ENCODE measurements at regions not wholly inside any gene's neighbourhood (a gene's known extent, or its start where the extent isn't known, plus 50 kb on each side); places are given as distances from the start of the nearest gene placed in this dataset.

DNA sequence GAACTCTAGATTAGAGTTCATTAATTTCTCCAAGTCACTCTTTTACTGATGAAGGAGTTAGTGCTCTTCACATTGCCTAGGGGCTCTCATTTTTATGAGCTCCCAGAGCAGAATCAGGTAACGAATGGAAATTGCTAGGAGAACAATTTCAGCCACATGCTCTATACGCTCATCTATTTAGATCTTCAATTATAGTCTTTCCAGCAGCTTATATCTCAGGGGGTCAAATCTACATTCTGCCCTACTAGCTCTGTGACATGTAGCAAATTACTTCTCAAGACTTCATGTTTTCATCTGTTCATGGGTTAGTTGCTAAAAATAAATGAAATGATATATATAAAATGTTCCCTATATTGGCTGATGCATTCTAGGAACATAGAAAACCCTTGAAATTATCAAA, 183.6 kb downstream of the PLPP3 start:
- Histone ChIP-seq H3K4me3 (ENCODE audit: low read length) (no peak overlapping the region), H3K27me3 (ENCODE audit: control insufficient read depth, insufficient read depth, low read length) (no peaks in the 10 kb centered on the region), H3K27ac (ENCODE audit: low read length) (no peak overlapping the region), H3K36me3 (ENCODE audit: control insufficient read depth, insufficient read depth, low read length) (no peaks in the 10 kb centered on the region), H3K4me1 (ENCODE audit: control insufficient read depth, insufficient read depth, low read length) (no peaks in the 10 kb centered on the region; the same call in 1 of the 2 replicates), H3K9me3 (ENCODE audit: control insufficient read depth, insufficient read depth, low read length) (no peaks in the 10 kb centered on the region)
- no CpG with 5 or more reads among the region's 2 CpGs for WGBS (ENCODE audit: insufficient coverage, insufficient read length)
- no peak for DNase-seq (ENCODE audit: low read depth, low spot score)

DNA sequence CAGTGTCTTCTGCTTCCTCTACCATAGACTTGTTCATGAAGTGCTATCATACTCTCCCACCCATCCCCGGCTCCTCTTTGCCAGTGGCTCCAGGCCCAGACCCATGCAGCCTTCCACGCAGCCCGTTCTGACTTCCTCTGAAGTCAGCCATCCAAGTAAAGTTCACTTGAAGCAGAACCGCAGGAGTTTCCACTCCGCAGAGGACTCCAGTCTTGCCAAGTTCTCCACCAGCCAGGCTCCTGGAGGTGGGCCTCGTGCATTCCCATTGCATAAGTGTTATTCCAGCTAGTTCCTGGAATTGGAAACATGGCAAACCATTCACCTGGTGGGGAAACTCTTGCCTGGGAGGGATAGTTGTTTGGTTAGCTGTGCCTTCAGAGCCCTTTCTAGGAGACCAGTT, 185.1 kb downstream of the PLPP3 start:
- WGBS (ENCODE audit: insufficient coverage, insufficient read length) = no CpG with 5 or more reads among the region's 6 CpGs
- H3K27ac ChIP-seq (ENCODE audit: low read length) = no peak overlapping the region
- H3K4me1 ChIP-seq (ENCODE audit: control insufficient read depth, insufficient read depth, low read length) = peaks cover 1% of the 10 kb centered on the region; the same call in 1 of the 2 replicates
- H3K27me3 ChIP-seq (ENCODE audit: control insufficient read depth, insufficient read depth, low read length) = no peaks in the 10 kb centered on the region
- no peak overlapping the region for H3K4me3 ChIP-seq (ENCODE audit: low read length)
- no peaks in the 10 kb centered on the region for H3K9me3 ChIP-seq (ENCODE audit: control insufficient read depth, insufficient read depth, low read length)
- H3K36me3 ChIP-seq (ENCODE audit: control insufficient read depth, insufficient read depth, low read length) = no peaks in the 10 kb centered on the region
- DNase-seq (ENCODE audit: low read depth, low spot score) = no peak

DNA sequence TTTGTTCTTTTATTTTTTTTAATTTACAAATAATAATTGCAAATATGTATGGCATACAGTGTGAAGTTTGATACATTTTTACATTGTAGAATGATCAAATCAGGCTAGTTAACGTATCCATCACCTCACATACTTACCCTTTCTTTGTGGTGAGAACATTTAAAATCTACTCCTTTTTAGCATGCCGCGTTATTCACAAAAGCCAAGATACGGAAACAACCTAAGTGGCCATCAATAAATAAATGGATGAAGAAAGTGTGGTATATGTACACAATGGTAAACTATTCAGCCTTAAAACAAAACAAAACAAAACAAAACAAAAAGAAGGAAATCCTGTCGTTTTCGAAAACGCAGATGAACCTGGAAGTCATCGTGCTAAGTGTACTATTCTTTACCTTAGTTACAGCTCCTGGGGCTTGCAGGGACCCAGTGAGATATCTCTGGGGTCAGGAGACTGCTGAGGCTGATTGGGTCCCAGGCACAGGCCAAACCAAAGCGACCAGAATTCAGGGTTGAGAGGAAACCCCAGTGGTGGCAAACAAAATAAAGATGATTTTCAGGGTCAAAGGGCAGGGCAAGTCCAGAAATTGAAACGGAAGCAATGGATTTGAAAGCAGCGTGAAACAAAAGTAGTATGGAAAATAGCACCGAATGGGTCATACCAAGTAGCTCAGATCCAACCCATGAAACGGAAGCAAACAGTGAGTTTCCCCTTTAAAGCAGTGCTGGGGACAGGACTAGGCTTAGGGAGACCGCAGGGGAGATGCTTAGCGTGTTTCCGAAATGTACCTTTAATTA, 188.2 kb downstream of the PLPP3 start:
- DNase-seq (ENCODE audit: low read depth, low spot score) = no peak
- no peak overlapping the region for H3K27ac ChIP-seq (ENCODE audit: low read length)

DNA sequence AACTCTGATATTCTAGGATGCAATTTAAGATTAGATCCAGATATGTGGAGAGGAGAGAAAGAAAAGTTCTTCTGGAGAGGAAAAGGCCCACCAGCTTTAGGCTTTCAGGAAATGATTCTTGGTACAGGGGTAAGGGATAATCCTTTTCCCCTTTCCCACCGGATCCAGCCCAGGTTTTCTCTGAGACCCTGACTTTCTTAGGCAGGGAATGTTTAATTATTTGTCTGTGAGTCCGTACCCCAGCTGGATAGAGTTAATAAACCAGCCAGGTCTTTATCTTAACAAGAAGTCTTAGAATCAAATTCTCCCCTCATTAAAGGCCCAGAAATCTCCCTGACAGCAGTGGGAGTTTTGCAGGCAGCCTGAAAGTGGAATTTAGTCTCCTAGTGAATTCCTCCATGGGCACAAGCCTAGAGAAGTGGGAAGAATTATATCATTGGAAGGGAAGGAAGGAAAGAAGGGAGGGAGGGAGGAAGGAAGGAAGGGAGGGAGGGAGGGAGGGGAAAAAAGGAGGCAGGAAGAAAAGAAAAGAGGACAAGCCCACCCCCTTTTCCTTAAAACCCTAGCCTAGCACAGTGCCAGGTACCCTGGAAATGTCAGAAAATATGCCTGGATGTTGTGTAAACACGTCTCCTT, 189.0 kb downstream of the PLPP3 start:
- no peak for DNase-seq (ENCODE audit: low read depth, low spot score)
- Histone ChIP-seq H3K27me3 (ENCODE audit: control insufficient read depth, insufficient read depth, low read length) (no peaks in the 10 kb centered on the region), H3K27ac (ENCODE audit: low read length) (no peak overlapping the region), H3K9me3 (ENCODE audit: control insufficient read depth, insufficient read depth, low read length) (no peaks in the 10 kb centered on the region), H3K36me3 (ENCODE audit: control insufficient read depth, insufficient read depth, low read length) (no peaks in the 10 kb centered on the region), H3K4me1 (ENCODE audit: control insufficient read depth, insufficient read depth, low read length) (peaks cover 1% of the 10 kb centered on the region; the same call in 1 of the 2 replicates), H3K4me3 (ENCODE audit: low read length) (no peak overlapping the region)
- no CpG with 5 or more reads among the region's 3 CpGs for WGBS (ENCODE audit: insufficient coverage, insufficient read length)

More for the DNA sequence above, 188.2 kb downstream of the PLPP3 start:
- no peaks in the 10 kb centered on the region for H3K9me3 ChIP-seq (ENCODE audit: control insufficient read depth, insufficient read depth, low read length)
- no CpG with 5 or more reads among the region's 16 CpGs for WGBS (ENCODE audit: insufficient coverage, insufficient read length)
- H3K4me3 ChIP-seq (ENCODE audit: low read length) = no peak overlapping the region
- no peaks in the 10 kb centered on the region for H3K36me3 ChIP-seq (ENCODE audit: control insufficient read depth, insufficient read depth, low read length)
- H3K4me1 ChIP-seq (ENCODE audit: control insufficient read depth, insufficient read depth, low read length) = peaks cover 1% of the 10 kb centered on the region; the same call in 1 of the 2 replicates
- no peaks in the 10 kb centered on the region for H3K27me3 ChIP-seq (ENCODE audit: control insufficient read depth, insufficient read depth, low read length)

DNA sequence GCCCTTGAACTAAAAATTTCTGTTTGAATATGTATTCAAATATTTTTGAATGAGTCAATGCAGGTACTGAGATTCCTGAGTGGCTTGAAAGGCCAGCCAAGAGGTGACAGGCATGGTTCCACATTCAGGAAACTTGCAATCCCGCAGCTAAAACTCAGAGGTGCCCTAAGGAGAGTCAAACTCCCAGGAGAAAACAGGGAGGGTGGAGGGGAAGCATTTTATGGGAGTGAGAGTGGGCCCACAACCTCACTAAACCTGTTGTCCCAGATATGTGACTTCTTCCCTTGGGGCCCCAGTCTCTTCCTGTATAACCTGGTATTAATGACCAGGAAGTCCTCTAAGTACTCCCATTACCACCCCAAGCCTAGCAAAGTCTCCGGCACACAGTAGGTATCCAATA, 189.6 kb downstream of the PLPP3 start:
- no peak for DNase-seq (ENCODE audit: low read depth, low spot score)
- H3K36me3 ChIP-seq (ENCODE audit: control insufficient read depth, insufficient read depth, low read length) = no peaks in the 10 kb centered on the region
- H3K27ac ChIP-seq (ENCODE audit: low read length) = no peak overlapping the region
- H3K4me1 ChIP-seq (ENCODE audit: control insufficient read depth, insufficient read depth, low read length) = peaks cover 1% of the 10 kb centered on the region; the same call in 1 of the 2 replicates
- no peaks in the 10 kb centered on the region for H3K27me3 ChIP-seq (ENCODE audit: control insufficient read depth, insufficient read depth, low read length)
- H3K4me3 ChIP-seq (ENCODE audit: low read length) = no peak overlapping the region
- H3K9me3 ChIP-seq (ENCODE audit: control insufficient read depth, insufficient read depth, low read length) = no peaks in the 10 kb centered on the region
- no CpG with 5 or more reads among the region's 2 CpGs for WGBS (ENCODE audit: insufficient coverage, insufficient read length)

DNA sequence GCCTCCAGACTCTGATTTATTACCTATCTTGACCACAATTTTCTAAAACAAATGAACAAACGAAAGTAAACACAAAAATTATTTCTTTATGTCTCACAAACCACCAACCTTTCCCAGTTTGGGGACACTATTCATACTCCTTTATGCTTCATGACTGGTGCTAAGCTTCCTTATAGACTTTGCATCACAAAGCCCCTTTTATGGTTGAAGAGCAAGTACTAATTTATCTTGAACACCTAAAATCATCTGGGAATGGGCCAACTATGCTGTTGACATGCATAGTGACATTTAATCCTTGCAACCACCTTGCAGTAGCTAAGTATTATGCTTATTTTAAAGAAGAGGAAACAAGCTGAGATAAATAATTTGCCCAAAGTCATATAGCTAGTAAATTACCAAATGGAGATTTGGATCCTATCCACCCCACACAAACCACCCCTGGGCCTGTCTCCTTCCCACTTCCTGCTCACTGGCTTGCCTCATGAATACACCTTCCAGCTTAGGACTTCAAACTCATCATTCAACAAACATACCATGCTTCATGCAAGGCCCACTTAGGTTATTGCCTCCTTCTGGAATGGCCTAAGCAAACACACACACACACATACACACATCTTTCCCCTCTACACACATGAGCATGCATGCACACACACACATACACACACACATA, 192.2 kb downstream of the PLPP3 start:
- Histone ChIP-seq H3K9me3 (ENCODE audit: control insufficient read depth, insufficient read depth, low read length) (no peaks in the 10 kb centered on the region), H3K27me3 (ENCODE audit: control insufficient read depth, insufficient read depth, low read length) (no peaks in the 10 kb centered on the region), H3K36me3 (ENCODE audit: control insufficient read depth, insufficient read depth, low read length) (no peaks in the 10 kb centered on the region), H3K4me1 (ENCODE audit: control insufficient read depth, insufficient read depth, low read length) (peaks cover 1% of the 10 kb centered on the region; the same call in 1 of the 2 replicates), H3K27ac (ENCODE audit: low read length) (no peak overlapping the region), H3K4me3 (ENCODE audit: low read length) (no peak overlapping the region)
- DNase-seq (ENCODE audit: low read depth, low spot score) = no peak
- no CpG with 5 or more reads among the region's 1 CpG for WGBS (ENCODE audit: insufficient coverage, insufficient read length)

DNA sequence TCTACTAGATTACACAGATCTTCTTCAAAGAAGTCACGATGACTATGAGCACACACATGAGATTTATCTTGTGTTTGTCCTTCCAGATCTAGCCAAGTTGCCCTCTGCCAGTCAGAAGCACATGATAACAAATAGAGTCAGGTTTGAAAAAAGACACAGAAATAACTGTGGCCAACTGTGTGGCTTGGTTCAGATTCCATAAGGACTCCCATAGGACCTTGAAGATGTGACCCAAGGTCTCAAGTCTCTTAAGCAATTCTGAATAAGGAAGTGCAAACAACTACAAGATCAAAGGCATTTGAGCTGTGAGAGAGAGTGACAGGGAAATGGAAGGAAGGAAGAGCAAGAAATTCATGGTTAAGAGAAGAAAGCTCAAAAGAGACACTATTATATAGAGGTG, 194.0 kb downstream of the PLPP3 start:
- no peak for DNase-seq (ENCODE audit: low read depth, low spot score)
- Histone ChIP-seq H3K4me1 (ENCODE audit: control insufficient read depth, insufficient read depth, low read length) (no peaks in the 10 kb centered on the region), H3K9me3 (ENCODE audit: control insufficient read depth, insufficient read depth, low read length) (no peaks in the 10 kb centered on the region), H3K4me3 (ENCODE audit: low read length) (no peak overlapping the region), H3K27me3 (ENCODE audit: control insufficient read depth, insufficient read depth, low read length) (no peaks in the 10 kb centered on the region), H3K27ac (ENCODE audit: low read length) (no peak overlapping the region), H3K36me3 (ENCODE audit: control insufficient read depth, insufficient read depth, low read length) (no peaks in the 10 kb centered on the region)
- WGBS (ENCODE audit: insufficient coverage, insufficient read length) = no CpG with 5 or more reads among the region's 1 CpG

DNA sequence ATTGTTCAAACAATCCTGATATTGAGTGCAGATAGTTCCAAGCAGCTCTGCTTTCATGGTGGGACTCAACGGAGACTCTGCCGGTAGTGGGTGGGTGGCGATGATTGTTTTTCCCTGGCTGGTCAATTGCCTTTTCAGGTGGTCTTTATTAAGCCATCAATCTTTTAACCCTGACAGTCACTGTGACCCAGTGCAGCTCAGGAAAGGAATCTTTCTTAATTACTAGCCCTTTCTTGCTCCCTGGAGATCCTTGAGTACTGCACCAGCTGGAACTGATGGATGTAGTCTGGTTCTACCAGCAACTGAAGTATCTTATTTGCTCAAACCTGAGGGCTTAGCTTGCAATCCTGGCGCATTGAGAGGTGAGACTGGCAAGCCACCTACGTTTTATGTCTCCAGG, 196.4 kb downstream of the PLPP3 start:
- no peak overlapping the region for H3K27ac ChIP-seq (ENCODE audit: low read length)
- no peak for DNase-seq (ENCODE audit: low read depth, low spot score)
- no peaks in the 10 kb centered on the region for H3K4me1 ChIP-seq (ENCODE audit: control insufficient read depth, insufficient read depth, low read length)
- no peaks in the 10 kb centered on the region for H3K36me3 ChIP-seq (ENCODE audit: control insufficient read depth, insufficient read depth, low read length)
- H3K27me3 ChIP-seq (ENCODE audit: control insufficient read depth, insufficient read depth, low read length) = no peaks in the 10 kb centered on the region
- no CpG with 5 or more reads among the region's 5 CpGs for WGBS (ENCODE audit: insufficient coverage, insufficient read length)
- H3K4me3 ChIP-seq (ENCODE audit: low read length) = no peak overlapping the region
- H3K9me3 ChIP-seq (ENCODE audit: control insufficient read depth, insufficient read depth, low read length) = no peaks in the 10 kb centered on the region

DNA sequence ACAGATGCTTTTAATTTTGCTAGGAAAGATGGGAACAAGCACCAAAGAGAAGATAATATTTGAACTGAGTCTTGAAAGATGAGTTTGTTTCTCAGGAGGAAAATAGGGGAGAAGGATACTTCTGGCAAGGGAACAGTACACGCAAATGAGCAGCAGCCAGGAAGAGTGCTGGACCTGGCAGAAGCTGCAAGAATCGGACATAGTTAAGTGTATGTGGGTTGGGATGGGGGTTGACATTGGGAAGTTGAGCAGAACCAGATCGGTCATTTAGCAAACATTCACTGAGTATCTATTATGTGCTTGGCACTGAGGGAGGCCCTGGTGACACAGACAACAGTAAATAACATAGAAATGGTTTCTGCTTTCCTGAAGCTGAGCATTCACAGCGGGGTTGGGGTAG, 198.8 kb downstream of the PLPP3 start:
- WGBS (ENCODE audit: insufficient coverage, insufficient read length) = no CpG with 5 or more reads among the region's 4 CpGs
- no peak overlapping the region for H3K27ac ChIP-seq (ENCODE audit: low read length)

DNA sequence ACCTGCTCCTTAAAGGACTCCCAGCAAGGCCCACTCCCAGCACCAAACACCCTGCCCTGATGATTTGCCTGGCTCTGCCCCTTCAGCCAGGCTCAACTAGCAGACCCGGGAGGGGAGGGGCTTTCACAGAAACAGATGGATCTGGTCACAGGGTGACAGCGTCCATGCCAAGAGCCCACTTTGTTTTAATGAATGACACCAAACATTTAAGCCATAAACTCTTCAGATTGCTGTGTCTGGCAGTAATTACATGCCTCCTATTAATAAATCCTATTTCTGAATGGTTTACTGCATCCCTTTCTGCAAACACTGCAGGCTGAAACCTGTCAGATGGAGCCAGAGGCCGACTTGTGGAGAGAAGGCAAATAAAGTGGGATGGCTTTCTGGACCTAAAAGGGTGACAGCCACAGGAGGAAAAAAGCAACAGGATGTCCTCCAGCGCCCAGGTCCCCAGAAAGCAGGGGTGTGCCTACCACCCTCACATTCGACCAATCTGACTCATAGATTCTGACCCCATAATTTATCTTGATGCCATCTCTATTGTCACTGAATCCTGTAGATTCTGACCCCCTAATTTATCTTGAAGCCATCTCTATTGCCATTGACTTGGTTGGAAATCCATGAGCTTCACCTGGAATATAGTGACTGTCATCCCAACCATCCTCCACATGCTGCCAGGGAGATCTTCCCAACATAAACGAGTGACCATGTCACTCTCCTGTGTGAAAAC, 200.9 kb downstream of the PLPP3 start:
- Histone ChIP-seq H3K4me3 (ENCODE audit: low read length) (no peak overlapping the region), H3K36me3 (ENCODE audit: control insufficient read depth, insufficient read depth, low read length) (no peaks in the 10 kb centered on the region), H3K9me3 (ENCODE audit: control insufficient read depth, insufficient read depth, low read length) (no peaks in the 10 kb centered on the region), H3K27ac (ENCODE audit: low read length) (no peak overlapping the region), H3K27me3 (ENCODE audit: control insufficient read depth, insufficient read depth, low read length) (no peaks in the 10 kb centered on the region), H3K4me1 (ENCODE audit: control insufficient read depth, insufficient read depth, low read length) (peaks cover 3% of the 10 kb centered on the region; the same call in 1 of the 2 replicates)
- no peak for DNase-seq (ENCODE audit: low read depth, low spot score)
- WGBS (ENCODE audit: insufficient coverage, insufficient read length) = no CpG with 5 or more reads among the region's 6 CpGs

More for the DNA sequence above, 198.8 kb downstream of the PLPP3 start:
- no peak overlapping the region for H3K4me3 ChIP-seq (ENCODE audit: low read length)
- no peaks in the 10 kb centered on the region for H3K27me3 ChIP-seq (ENCODE audit: control insufficient read depth, insufficient read depth, low read length)
- no peaks in the 10 kb centered on the region for H3K36me3 ChIP-seq (ENCODE audit: control insufficient read depth, insufficient read depth, low read length)
- H3K9me3 ChIP-seq (ENCODE audit: control insufficient read depth, insufficient read depth, low read length) = no peaks in the 10 kb centered on the region
- DNase-seq (ENCODE audit: low read depth, low spot score) = no peak
- peaks cover 2% of the 10 kb centered on the region; the same call in 1 of the 2 replicates for H3K4me1 ChIP-seq (ENCODE audit: control insufficient read depth, insufficient read depth, low read length)
